Trophoblast cell (in vitro differentiated cells and primary cell): ENCODE measurements at regions not wholly inside any gene's neighbourhood (a gene's known extent, or its start where the extent isn't known, plus 50 kb on each side); places are given as distances from the start of the nearest gene placed in this dataset.

ENCODE experiments used
- DNase-seq, 2 donors: peaks; one replicate each; pipeline ENCODE4 v3.0.0-alpha.2; 2016
- H2AFZ ChIP-seq: 2 replicates; pipeline ENCODE4 v1.6.1; 2013; ENCODE audit warnings: low read length, moderate library complexity, mild to moderate bottlenecking; ENCODE audit not compliant: insufficient read depth, poor library complexity
- H2AK5ac ChIP-seq: 2 replicates; pipeline ENCODE4 v1.6.1; 2013; ENCODE audit warnings: mild to moderate bottlenecking, low read length
- H2BK120ac ChIP-seq: 2 replicates; pipeline ENCODE4 v1.6.1; 2013; ENCODE audit warnings: low read length, mild to moderate bottlenecking, moderate library complexity; ENCODE audit not compliant: insufficient read depth, poor library complexity
- H2BK12ac ChIP-seq: 2 replicates; pipeline ENCODE4 v1.6.1; 2013; ENCODE audit warnings: mild to moderate bottlenecking, low read length, moderate library complexity
- H2BK5ac ChIP-seq: 2 replicates; pipeline ENCODE4 v1.6.1; 2013; ENCODE audit warnings: low read length, low read depth, moderate library complexity, mild to moderate bottlenecking; ENCODE audit not compliant: poor library complexity
- H3K14ac ChIP-seq: 2 replicates; pipeline ENCODE4 v1.6.1; 2013; ENCODE audit warnings: mild to moderate bottlenecking, low read length
- H3K18ac ChIP-seq: 2 replicates; pipeline ENCODE4 v1.6.1; 2013; ENCODE audit warnings: mild to moderate bottlenecking, low read length
- H3K23ac ChIP-seq: 2 replicates; pipeline ENCODE4 v1.6.1; 2013; ENCODE audit warnings: low read length
- H3K27ac ChIP-seq: 2 replicates; pipeline ENCODE4 v1.5.1; 2013; ENCODE audit warnings: low read depth, mild to moderate bottlenecking, inconsistent platforms, low read length, moderate library complexity
- H3K27me3 ChIP-seq: 2 replicates; pipeline ENCODE4 v1.6.1; 2013; ENCODE audit warnings: inconsistent platforms, mild to moderate bottlenecking, low read length, moderate library complexity; ENCODE audit not compliant: insufficient read depth
- H3K36me3 ChIP-seq, 2 experiments: 1 replicate in 1 of 2; 2 replicates in 1 of 2; pipeline ENCODE4 v1.6.1; 2013; ENCODE audit warnings: low read length in 2 of 2, mild to moderate bottlenecking in 2 of 2, moderate library complexity in 1 of 2; ENCODE audit not compliant: insufficient read depth in 2 of 2, control insufficient read depth in 1 of 2
- H3K4ac ChIP-seq: 2 replicates; pipeline ENCODE4 v1.6.1; 2013; ENCODE audit warnings: low read depth, mild to moderate bottlenecking, low read length, moderate library complexity
- H3K4me1 ChIP-seq, 2 experiments: 1 replicate in 1 of 2; 2 replicates in 1 of 2; pipeline ENCODE4 v1.6.1; 2013; ENCODE audit warnings: low read length in 2 of 2, mild to moderate bottlenecking in 2 of 2, moderate library complexity in 1 of 2; ENCODE audit not compliant: insufficient read depth in 2 of 2, control insufficient read depth in 1 of 2
- H3K4me2 ChIP-seq: 2 replicates; pipeline ENCODE4 v1.6.1; 2013; ENCODE audit warnings: inconsistent platforms, mild to moderate bottlenecking, low read length, moderate library complexity
- H3K4me3 ChIP-seq: 2 replicates; pipeline ENCODE4 v1.5.1; 2013; ENCODE audit warnings: mild to moderate bottlenecking, low read depth, low read length, inconsistent platforms
- H3K79me1 ChIP-seq: one replicate; pipeline ENCODE4 v1.6.1; 2013; ENCODE audit warnings: low read length
- H3K79me2 ChIP-seq: 2 replicates; pipeline ENCODE4 v1.6.1; 2013; ENCODE audit warnings: low read length, mild to moderate bottlenecking; ENCODE audit not compliant: control insufficient read depth, insufficient read depth, poor library complexity
- H3K9ac ChIP-seq: 2 replicates; pipeline ENCODE4 v1.6.1; 2013; ENCODE audit warnings: mild to moderate bottlenecking, low read length
- H3K9me3 ChIP-seq: 2 replicates; pipeline ENCODE4 v1.6.1; 2013; ENCODE audit warnings: low read depth, mild to moderate bottlenecking, control low read depth, inconsistent platforms, low read length; ENCODE audit not compliant: insufficient read depth
- H4K12ac ChIP-seq: 2 replicates; pipeline ENCODE4 v1.6.1; 2013; ENCODE audit warnings: low read depth, mild to moderate bottlenecking, low read length, moderate library complexity
- H4K8ac ChIP-seq: 2 replicates; pipeline ENCODE4 v1.6.1; 2013; ENCODE audit warnings: low read depth, mild to moderate bottlenecking, low read length, moderate library complexity
- H4K91ac ChIP-seq: one replicate; pipeline ENCODE4 v1.6.1; 2013; ENCODE audit warnings: low read depth, mild to moderate bottlenecking, low read length, moderate library complexity
- WGBS: extraction: QIAGEN DNeasy Blood & Tissue Kit; methylation state at CpG from one replicate; pipeline ENCODE4 v1.1.7; 2013; ENCODE audit warnings: missing lambda C conversion rate; ENCODE audit not compliant: insufficient read length, insufficient coverage; ENCODE audit errors: extremely low coverage; 5-methylcytosine and 5-hydroxymethylcytosine counted together

GRCh38 chr6:14373648-14374437, 256.3 kb downstream of the CD83 start:
- WGBS: no CpG with 5 or more reads among the region's 7 CpGs
- H3K9me3 ChIP-seq: no peaks in the 10 kb centered on the region
- H3K79me1 ChIP-seq: no peaks in the 10 kb centered on the region
- no peak overlapping the region for H2BK5ac ChIP-seq
- H2AK5ac ChIP-seq: no peak overlapping the region
- no peak overlapping the region for H2BK120ac ChIP-seq
- no peaks in the 10 kb centered on the region for H3K36me3 ChIP-seq
- no peak overlapping the region for H3K4me3 ChIP-seq
- no peak overlapping the region for H4K8ac ChIP-seq
- H3K9ac ChIP-seq: no peak overlapping the region
- no peak overlapping the region for H2AFZ ChIP-seq
- no peak overlapping the region for H3K4ac ChIP-seq
- no peak overlapping the region for H3K14ac ChIP-seq
- H2BK12ac ChIP-seq: no peak overlapping the region
- no peaks in the 10 kb centered on the region for H3K79me2 ChIP-seq
- no peak overlapping the region for H3K4me2 ChIP-seq
- H3K27me3 ChIP-seq: no peaks in the 10 kb centered on the region
- no peak overlapping the region for H3K27ac ChIP-seq
- no peak overlapping the region for H3K23ac ChIP-seq
- no peak for DNase-seq
- no peaks in the 10 kb centered on the region for H3K4me1 ChIP-seq
- no peak overlapping the region for H3K18ac ChIP-seq
- H4K12ac ChIP-seq: no peak overlapping the region
- H4K91ac ChIP-seq: no peak overlapping the region

GRCh38 chr6:14375930-14376329, 258.4 kb downstream of the CD83 start:
- Histone ChIP-seq H3K27me3 (no peaks in the 10 kb centered on the region), H3K4ac (no peak overlapping the region), H3K14ac (no peak overlapping the region), H3K4me1 (no peaks in the 10 kb centered on the region), H3K36me3 (no peaks in the 10 kb centered on the region), H4K91ac (no peak overlapping the region), H4K8ac (no peak overlapping the region), H2AK5ac (no peak overlapping the region), H3K23ac (no peak overlapping the region), H3K79me1 (no peaks in the 10 kb centered on the region), H3K27ac (no peak overlapping the region), H2BK12ac (no peak overlapping the region), H4K12ac (no peak overlapping the region), H3K9ac (no peak overlapping the region), H3K4me2 (no peak overlapping the region), H3K79me2 (no peaks in the 10 kb centered on the region), H2AFZ (no peak overlapping the region), H2BK120ac (no peak overlapping the region), H3K4me3 (no peak overlapping the region), H3K18ac (no peak overlapping the region), H2BK5ac (no peak overlapping the region), H3K9me3 (no peaks in the 10 kb centered on the region)
- no CpG with 5 or more reads among the region's 1 CpG for WGBS
- DNase-seq: no peak

GRCh38 chr6:14379568-14379967, 262.0 kb downstream of the CD83 start:
- no peaks in the 10 kb centered on the region for H3K27me3 ChIP-seq
- H3K36me3 ChIP-seq: no peaks in the 10 kb centered on the region
- H3K27ac ChIP-seq: no peak overlapping the region
- H3K4me1 ChIP-seq: no peaks in the 10 kb centered on the region
- no peak overlapping the region for H2BK120ac ChIP-seq
- H3K4me2 ChIP-seq: no peak overlapping the region
- H3K14ac ChIP-seq: no peak overlapping the region
- H4K8ac ChIP-seq: no peak overlapping the region
- no peak overlapping the region for H2AFZ ChIP-seq
- no peak overlapping the region for H2BK5ac ChIP-seq
- no peak overlapping the region for H2AK5ac ChIP-seq
- no peak overlapping the region for H3K4me3 ChIP-seq
- no peak for DNase-seq
- H4K91ac ChIP-seq: no peak overlapping the region
- H3K4ac ChIP-seq: no peak overlapping the region
- no peak overlapping the region for H4K12ac ChIP-seq
- no peaks in the 10 kb centered on the region for H3K79me1 ChIP-seq
- H3K9ac ChIP-seq: no peak overlapping the region
- H3K23ac ChIP-seq: no peak overlapping the region
- H3K79me2 ChIP-seq: no peaks in the 10 kb centered on the region
- H2BK12ac ChIP-seq: no peak overlapping the region
- no peaks in the 10 kb centered on the region for H3K9me3 ChIP-seq
- H3K18ac ChIP-seq: no peak overlapping the region
- WGBS: no CpG with 5 or more reads among the region's 3 CpGs

- Histone ChIP-seq H3K27ac (no peak overlapping the region), H3K23ac (no peak overlapping the region), H4K91ac (no peak overlapping the region), H3K4me1 (no peaks in the 10 kb centered on the region), H3K9me3 (no peaks in the 10 kb centered on the region), H3K27me3 (no peaks in the 10 kb centered on the region), H2AFZ (no peak overlapping the region), H3K4ac (no peak overlapping the region), H2AK5ac (no peak overlapping the region), H3K79me2 (no peaks in the 10 kb centered on the region), H4K8ac (no peak overlapping the region), H3K79me1 (no peaks in the 10 kb centered on the region), H2BK5ac (no peak overlapping the region), H3K9ac (no peak overlapping the region), H3K36me3 (no peaks in the 10 kb centered on the region), H3K18ac (no peak overlapping the region), H2BK120ac (no peak overlapping the region), H3K4me3 (no peak overlapping the region), H3K4me2 (no peak overlapping the region), H2BK12ac (no peak overlapping the region), H3K14ac (no peak overlapping the region), H4K12ac (no peak overlapping the region)
- WGBS: no CpG with 5 or more reads among the region's 10 CpGs
- DNase-seq: no peak
Observed at GRCh38 chr6:14380086-14380820, 262.7 kb downstream of the CD83 start.
